Activated naive CD4-positive, alpha-beta T cell treated with anti-CD3 and anti-CD28 coated beads, Interleukin-2, amount 50 U/mL, for 72 hours (primary cell): ENCODE measurements at regions not wholly inside any gene's neighbourhood (a gene's known extent, or its start where the extent isn't known, plus 50 kb on each side); places are given as distances from the start of the nearest gene placed in this dataset.

Source experiments
- ATAC-seq, 2 donors: fragments of 150-1000 bp; cut with Tn5 transposase; 2 replicates each; pipeline ENCODE4 v1.10.0; 2021; ENCODE audit warnings: mild to moderate bottlenecking in 2 of 2, moderate library complexity in 2 of 2
- DNase-seq, 2 donors: peaks; one replicate each; pipeline ENCODE4 v3.0.0; 2021 to 2022; ENCODE audit warnings: low spot score in 2 of 2
- H3K27ac Mint-ChIP-seq, 2 donors: one replicate each; pipeline ENCODE4 v1.8.0; 2022; ENCODE audit warnings: mild to moderate bottlenecking in 2 of 2, mixed read lengths in 2 of 2
- H3K36me3 Mint-ChIP-seq, 2 donors: one replicate each; pipeline ENCODE4 v1.8.0; 2022; ENCODE audit warnings: mixed read lengths in 2 of 2
- H3K9me3 Mint-ChIP-seq, 2 donors: one replicate each; pipeline ENCODE4 v1.8.0; 2022; ENCODE audit warnings: mixed read lengths in 2 of 2

- Mint-ChIP-seq H3K36me3 (peaks cover 0 to 11% of the 10 kb centered on the region in 2 donors), H3K9me3 (peaks cover 8 to 12% of the 10 kb centered on the region in 2 donors), H3K27ac (no peak overlapping the region)
- ATAC-seq: no peak
- no peak for DNase-seq
Measured at GRCh38 chr12:126492181-126492580, 1426.9 kb downstream of the AACS start.

- H3K27ac Mint-ChIP-seq: no peak overlapping the region
- DNase-seq (no peak), ATAC-seq (no peak)
- H3K36me3 Mint-ChIP-seq: peaks cover 0 to 11% of the 10 kb centered on the region in 2 donors
- peaks cover 8 to 12% of the 10 kb centered on the region in 2 donors for H3K9me3 Mint-ChIP-seq
Measured at GRCh38 chr12:126493366-126494108, 1428.3 kb downstream of the AACS start.

GRCh38 chr12:126496201-126496600, 1431.0 kb downstream of the AACS start:
- no peak overlapping the region for H3K27ac Mint-ChIP-seq
- peaks cover 0 to 8% of the 10 kb centered on the region in 2 donors for H3K9me3 Mint-ChIP-seq
- no peak for ATAC-seq
- peaks cover 0 to 4% of the 10 kb centered on the region in 2 donors for H3K36me3 Mint-ChIP-seq
- DNase-seq: no peak

DNA sequence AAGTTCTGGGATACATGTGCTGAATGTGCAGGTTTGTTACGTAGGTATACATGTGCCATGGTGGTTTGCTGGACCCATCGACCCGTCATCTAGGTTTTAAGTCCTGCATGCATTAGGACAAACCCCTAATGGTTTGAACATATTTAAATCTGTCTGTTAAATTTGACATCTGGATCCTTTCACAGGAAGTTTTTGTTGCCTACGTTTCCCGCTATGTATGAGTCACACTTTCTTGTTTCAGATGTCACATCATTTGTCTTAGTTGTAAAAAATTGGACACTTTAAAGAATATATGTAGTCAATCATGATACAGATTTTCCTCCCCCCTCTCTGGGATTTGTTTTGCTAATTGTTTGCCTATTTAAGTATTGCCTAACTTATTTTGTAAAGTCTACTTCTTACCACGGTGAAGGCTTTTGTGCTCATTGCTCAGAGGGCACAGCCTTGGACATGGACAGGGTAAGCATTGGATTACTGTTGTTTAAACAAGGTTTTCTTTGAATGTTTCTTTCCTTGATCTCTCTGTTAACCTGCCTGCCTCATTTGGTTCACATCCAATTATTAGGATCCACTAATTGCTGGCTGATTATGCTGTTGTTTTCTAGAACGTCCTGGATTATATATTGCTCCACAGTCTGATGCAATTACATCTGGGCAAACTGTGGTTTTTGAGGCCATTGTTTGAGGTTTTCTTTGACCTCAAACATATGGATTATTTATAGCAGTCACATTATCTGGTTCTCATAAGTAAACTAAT, 1441.4 kb downstream of the AACS start:
- no peak for DNase-seq
- H3K27ac Mint-ChIP-seq: peak overlapping the region in 1 of 2 donors; percentile 31

GRCh38 chr12:126507231-126507630, 1442.0 kb downstream of the AACS start:
- Mint-ChIP-seq H3K36me3 (peaks cover 8 to 20% of the 10 kb centered on the region in 2 donors), H3K9me3 (peaks cover 15 to 18% of the 10 kb centered on the region in 2 donors), H3K27ac (no peak overlapping the region)
- ATAC-seq (no peak), DNase-seq (no peak)

More for the DNA sequence above, 1441.4 kb downstream of the AACS start:
- Mint-ChIP-seq H3K36me3 (peaks cover 8 to 20% of the 10 kb centered on the region in 2 donors), H3K9me3 (peaks cover 15 to 18% of the 10 kb centered on the region in 2 donors)
- ATAC-seq: peak in 1 of 2 donors; percentile 73

GRCh38 chr12:126509572-126509971, 1444.3 kb downstream of the AACS start:
- ATAC-seq (no peak), DNase-seq (no peak)
- peaks cover 15 to 22% of the 10 kb centered on the region in 2 donors for H3K9me3 Mint-ChIP-seq
- H3K36me3 Mint-ChIP-seq: peaks cover 13 to 20% of the 10 kb centered on the region in 2 donors
- no peak overlapping the region for H3K27ac Mint-ChIP-seq

DNA sequence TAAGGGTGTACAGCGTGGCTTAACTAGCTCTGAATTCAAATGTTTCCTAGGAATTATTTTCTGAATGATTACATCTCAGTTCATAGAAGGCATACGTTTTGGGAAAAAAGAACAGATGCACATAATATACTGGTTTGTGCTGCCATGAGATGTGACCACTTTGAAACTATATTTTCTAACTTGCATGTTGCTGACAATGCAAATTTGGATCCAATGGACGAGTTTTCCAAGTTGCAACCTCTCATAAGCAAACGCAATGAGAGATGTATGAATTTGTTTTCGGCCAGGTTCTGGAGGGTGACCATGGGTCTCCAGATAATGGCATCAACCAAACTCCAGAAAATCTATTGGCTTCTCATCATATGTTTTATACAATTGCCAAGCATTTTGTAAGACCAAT, 1445.4 kb downstream of the AACS start:
- ATAC-seq (no peak), DNase-seq (no peak)
- peaks cover 13 to 17% of the 10 kb centered on the region in 2 donors for H3K9me3 Mint-ChIP-seq
- peaks cover 15 to 21% of the 10 kb centered on the region in 2 donors for H3K36me3 Mint-ChIP-seq
- no peak overlapping the region for H3K27ac Mint-ChIP-seq

GRCh38 chr12:126512916-126513913, 1448.0 kb downstream of the AACS start:
- Mint-ChIP-seq H3K27ac (no peak overlapping the region), H3K36me3 (peaks cover 6 to 10% of the 10 kb centered on the region in 2 donors), H3K9me3 (peaks cover 5 to 8% of the 10 kb centered on the region in 2 donors)
- ATAC-seq (no peak), DNase-seq (no peak)

DNA sequence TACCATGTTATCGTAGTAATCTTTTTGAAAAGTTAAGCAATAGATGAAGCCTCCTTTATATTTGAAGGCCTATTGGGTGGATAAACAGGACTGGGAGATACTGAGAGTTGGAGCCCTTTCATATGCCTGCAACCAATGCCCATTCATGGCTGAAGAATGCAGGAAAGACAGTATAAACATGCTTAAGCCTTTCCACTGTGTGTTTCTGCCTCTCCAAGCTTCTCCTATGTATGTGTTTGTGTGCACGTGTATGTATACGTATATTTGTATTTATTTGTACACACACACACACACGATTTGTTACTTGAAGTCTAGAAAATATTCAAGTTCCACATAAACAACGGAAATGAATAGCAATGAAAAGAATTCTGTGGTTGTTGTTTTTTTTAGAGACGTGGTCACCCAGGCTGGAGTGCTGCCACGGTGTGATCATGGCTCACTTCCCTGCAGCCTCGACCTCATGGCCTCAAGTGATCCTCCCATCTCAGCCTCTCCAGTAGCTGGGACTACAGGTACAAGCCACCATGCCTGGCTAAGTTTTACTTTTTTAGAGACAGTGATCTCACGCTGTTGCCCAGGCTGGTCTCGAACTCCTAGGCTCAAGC, 1453.5 kb downstream of the AACS start:
- peaks cover 5 to 6% of the 10 kb centered on the region in 2 donors for H3K36me3 Mint-ChIP-seq
- H3K9me3 Mint-ChIP-seq: peaks cover 4 to 5% of the 10 kb centered on the region in 2 donors
- DNase-seq (no peak), ATAC-seq (no peak)
- no peak overlapping the region for H3K27ac Mint-ChIP-seq

DNA sequence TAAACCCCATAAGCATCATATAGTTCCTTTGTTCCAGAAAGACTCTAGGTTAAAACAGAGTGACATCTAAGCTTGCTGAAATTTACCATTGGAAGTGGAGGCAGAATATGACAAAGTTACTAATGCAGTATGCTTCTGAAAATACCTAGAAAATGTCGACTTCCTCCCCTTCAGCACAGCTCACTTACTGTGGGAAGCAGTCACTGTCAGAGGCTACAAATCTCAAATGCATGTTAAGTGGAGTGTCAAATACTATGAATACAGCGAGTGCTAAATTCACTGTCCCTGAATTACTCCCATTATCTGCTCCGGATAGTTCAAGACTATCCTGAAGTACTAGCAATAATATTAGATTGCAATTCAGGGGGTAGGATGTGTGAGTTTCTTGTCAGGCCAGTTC, 1454.6 kb downstream of the AACS start:
- Mint-ChIP-seq H3K27ac (no peak overlapping the region), H3K36me3 (peaks cover 5 to 6% of the 10 kb centered on the region in 2 donors), H3K9me3 (peaks cover 4 to 5% of the 10 kb centered on the region in 2 donors)
- DNase-seq (no peak), ATAC-seq (no peak)

GRCh38 chr12:126523891-126524290, 1458.7 kb downstream of the AACS start:
- Mint-ChIP-seq H3K27ac (no peak overlapping the region), H3K36me3 (no peaks in the 10 kb centered on the region), H3K9me3 (no peaks in the 10 kb centered on the region)
- ATAC-seq: no peak
- DNase-seq: no peak

- DNase-seq: no peak
- Mint-ChIP-seq H3K27ac (no peak overlapping the region), H3K9me3 (no peaks in the 10 kb centered on the region), H3K36me3 (no peaks in the 10 kb centered on the region)
- ATAC-seq: no peak
Measured at GRCh38 chr12:126534495-126534894, 1469.3 kb downstream of the AACS start.

DNA sequence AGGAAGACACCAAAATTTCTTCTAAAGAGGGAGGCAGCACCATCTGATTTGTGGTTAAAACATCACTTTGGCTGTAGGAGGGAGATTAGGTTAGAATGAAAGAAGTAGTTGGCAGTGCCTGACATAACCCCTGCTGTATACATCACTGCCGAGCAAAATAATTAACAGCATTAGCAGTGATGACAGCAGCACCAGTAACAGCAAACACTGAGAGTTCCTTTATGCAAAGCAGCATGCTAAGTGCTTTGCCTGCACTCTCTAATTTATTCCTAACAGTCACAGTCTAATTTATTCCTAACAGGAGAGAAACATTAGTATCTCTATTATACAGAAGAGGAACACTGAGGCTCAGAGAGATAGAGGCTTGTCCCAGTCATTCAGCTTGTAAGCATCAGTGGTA, 1469.7 kb downstream of the AACS start:
- H3K36me3 Mint-ChIP-seq: no peaks in the 10 kb centered on the region
- no peaks in the 10 kb centered on the region for H3K9me3 Mint-ChIP-seq
- no peak overlapping the region for H3K27ac Mint-ChIP-seq
- DNase-seq (no peak), ATAC-seq (no peak)

GRCh38 chr12:126535971-126536370, 1470.7 kb downstream of the AACS start:
- Mint-ChIP-seq H3K36me3 (no peaks in the 10 kb centered on the region), H3K9me3 (no peaks in the 10 kb centered on the region), H3K27ac (no peak overlapping the region)
- ATAC-seq (no peak), DNase-seq (no peak)

DNA sequence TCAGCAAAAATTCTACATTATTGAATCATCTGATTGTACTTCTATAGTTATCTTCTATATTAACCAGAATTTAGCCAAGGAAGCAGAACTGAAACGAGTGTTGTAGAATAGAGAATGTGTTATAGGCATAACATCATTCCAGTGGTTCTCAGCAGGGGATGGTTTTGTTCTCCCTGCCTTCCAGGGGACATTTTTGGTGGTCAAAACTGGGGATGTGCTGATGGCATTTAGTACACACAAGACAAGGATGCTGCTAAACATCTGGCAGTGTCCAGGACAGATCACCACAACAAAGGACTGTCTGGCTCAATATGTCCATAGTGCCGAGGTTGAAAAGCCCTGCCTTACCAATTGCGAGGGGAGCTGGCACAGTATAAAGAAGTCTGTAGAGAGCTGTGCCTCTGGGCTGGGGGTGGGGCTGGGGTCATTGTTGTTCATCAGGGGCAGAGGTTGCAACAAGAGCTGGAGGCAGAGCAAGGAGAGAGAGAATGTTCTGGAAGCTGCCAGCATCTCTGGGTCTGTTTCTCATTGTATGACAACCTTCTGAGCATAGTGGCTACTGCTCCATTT, 1472.8 kb downstream of the AACS start:
- no peaks in the 10 kb centered on the region for H3K9me3 Mint-ChIP-seq
- H3K27ac Mint-ChIP-seq: no peak overlapping the region
- H3K36me3 Mint-ChIP-seq: no peaks in the 10 kb centered on the region
- DNase-seq (no peak), ATAC-seq (no peak)

GRCh38 chr12:126538888-126539287, 1473.7 kb downstream of the AACS start:
- Mint-ChIP-seq H3K36me3 (no peaks in the 10 kb centered on the region), H3K9me3 (no peaks in the 10 kb centered on the region), H3K27ac (no peak overlapping the region)
- no peak for DNase-seq
- ATAC-seq: no peak
